Transverse colon (tissue), 3 donors: ENCODE measurements at regions not wholly inside any gene's neighbourhood (a gene's known extent, or its start where the extent isn't known, plus 50 kb on each side); places are given as distances from the start of the nearest gene placed in this dataset.

ENCODE experiments used
- EP300 ChIP-seq: sonication (generic); formaldehyde crosslinking; IDR thresholded peaks from one replicate; pipeline ENCODE4 v1.6.1; 2017; ENCODE audit warnings: antibody characterized with exemption, low read depth
- TF ChIP-seq, protein P1 (sequence below), 5 experiments: fragments of 200-600 bp in 3 of 5; fragments of 450-650 bp in 2 of 5; sonication (generic) in 3 of 5; IDR thresholded peaks; 1 replicate in 2 of 5; 2 replicates in 3 of 5; pipeline ENCODE4 v1.5.1; 2016 to 2017; ENCODE audit warnings: antibody characterized with exemption in 5 of 5, inconsistent platforms in 3 of 5, mild to moderate bottlenecking in 2 of 5, moderate library complexity in 1 of 5

DNA sequence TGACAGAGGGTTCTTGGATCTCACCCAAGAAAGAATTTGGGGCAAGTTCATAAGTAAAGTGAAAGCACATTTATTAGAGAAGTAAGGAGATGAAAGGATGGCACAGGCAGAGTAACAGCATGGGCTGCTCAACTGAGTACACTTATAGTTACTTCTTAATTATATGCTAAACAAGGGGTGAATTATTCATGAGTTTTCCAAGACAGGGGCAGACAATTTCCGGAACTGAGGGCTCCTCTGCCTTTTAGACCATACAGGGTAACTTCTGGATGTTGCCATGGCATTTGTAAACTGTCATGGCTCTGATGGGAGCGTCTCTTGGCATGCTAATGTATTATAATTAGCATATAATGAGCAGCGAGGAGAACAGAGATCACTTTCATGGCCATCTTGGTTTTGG is 221.2 kb upstream of the STT3B start:
- TF ChIP-seq, protein P1, sequence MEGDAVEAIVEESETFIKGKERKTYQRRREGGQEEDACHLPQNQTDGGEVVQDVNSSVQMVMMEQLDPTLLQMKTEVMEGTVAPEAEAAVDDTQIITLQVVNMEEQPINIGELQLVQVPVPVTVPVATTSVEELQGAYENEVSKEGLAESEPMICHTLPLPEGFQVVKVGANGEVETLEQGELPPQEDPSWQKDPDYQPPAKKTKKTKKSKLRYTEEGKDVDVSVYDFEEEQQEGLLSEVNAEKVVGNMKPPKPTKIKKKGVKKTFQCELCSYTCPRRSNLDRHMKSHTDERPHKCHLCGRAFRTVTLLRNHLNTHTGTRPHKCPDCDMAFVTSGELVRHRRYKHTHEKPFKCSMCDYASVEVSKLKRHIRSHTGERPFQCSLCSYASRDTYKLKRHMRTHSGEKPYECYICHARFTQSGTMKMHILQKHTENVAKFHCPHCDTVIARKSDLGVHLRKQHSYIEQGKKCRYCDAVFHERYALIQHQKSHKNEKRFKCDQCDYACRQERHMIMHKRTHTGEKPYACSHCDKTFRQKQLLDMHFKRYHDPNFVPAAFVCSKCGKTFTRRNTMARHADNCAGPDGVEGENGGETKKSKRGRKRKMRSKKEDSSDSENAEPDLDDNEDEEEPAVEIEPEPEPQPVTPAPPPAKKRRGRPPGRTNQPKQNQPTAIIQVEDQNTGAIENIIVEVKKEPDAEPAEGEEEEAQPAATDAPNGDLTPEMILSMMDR (IDR thresholded peaks at IDR 0.05): no peak
- TF ChIP-seq EP300: no peak
